Brain microvascular endothelial cell (primary cell): ENCODE measurements at regions not wholly inside any gene's neighbourhood (a gene's known extent, or its start where the extent isn't known, plus 50 kb on each side); places are given as distances from the start of the nearest gene placed in this dataset.

Experiments used
- DNase-seq: peaks from one replicate; pipeline ENCODE4 v3.0.0-alpha.2; 2020
- H3K27ac ChIP-seq: fragments of 250-450 bp; sonication (Bioruptor Pico); 2 replicates; pipeline ENCODE4 v1.5.1; 2020; ENCODE audit warnings: mild to moderate bottlenecking, moderate library complexity
- H3K27me3 ChIP-seq: fragments of 250-450 bp; sonication (Bioruptor Pico); replicated peaks from 2 replicates; pipeline ENCODE4 v1.5.1; 2020; ENCODE audit warnings: mild to moderate bottlenecking
- H3K36me3 ChIP-seq: fragments of 250-450 bp; sonication (Bioruptor Pico); replicated peaks from 2 replicates; pipeline ENCODE4 v1.5.1; 2020; ENCODE audit warnings: mild to moderate bottlenecking
- H3K4me3 ChIP-seq: 2 replicates; pipeline ENCODE4 v1.5.1; 2011; ENCODE audit warnings: low read depth, mild to moderate bottlenecking, control low read depth, low read length, moderate library complexity
- in situ Hi-C: cut with HindIII; loops from 2 replicates; pipeline ENCODE4 v1.10.0; 2017; ENCODE audit warnings: low sequenced_read_pairs, low pct_ligation_motif_present
- TF ChIP-seq, protein P1 (sequence below): IDR thresholded peaks from 2 replicates; pipeline ENCODE4 v1.5.1; 2011; ENCODE audit warnings: low read depth, mild to moderate bottlenecking, moderate library complexity, low read length, control low read depth, inconsistent platforms; ENCODE audit errors: missing control alignments

DNA sequence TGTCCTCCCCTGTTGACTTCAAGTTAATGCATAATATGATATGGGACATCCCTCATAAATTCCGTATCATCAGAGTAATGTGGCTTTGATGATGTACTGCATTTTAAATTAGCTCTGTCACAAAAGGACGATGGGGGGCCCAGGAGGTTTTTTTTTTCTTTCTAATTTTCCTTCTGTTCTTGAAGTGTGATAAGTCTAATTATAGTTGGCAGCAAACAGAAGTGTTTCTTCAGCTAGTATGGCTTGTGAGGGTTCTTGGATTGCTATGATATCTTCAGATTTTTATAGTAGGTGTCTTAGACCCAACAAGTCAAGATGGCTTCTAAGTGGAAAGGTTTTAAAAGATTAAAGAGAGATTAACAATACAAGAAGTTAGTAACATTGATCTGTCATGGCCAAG is 796.2 kb upstream of the RBFOX1 start:
- H3K27ac ChIP-seq, result no peak overlapping the region
- H3K27me3 ChIP-seq, result no peaks in the 10 kb centered on the region
- no peak for DNase-seq
- in situ Hi-C loops, result no loop called here
- H3K36me3 ChIP-seq, result no peaks in the 10 kb centered on the region
- TF ChIP-seq, protein P1, sequence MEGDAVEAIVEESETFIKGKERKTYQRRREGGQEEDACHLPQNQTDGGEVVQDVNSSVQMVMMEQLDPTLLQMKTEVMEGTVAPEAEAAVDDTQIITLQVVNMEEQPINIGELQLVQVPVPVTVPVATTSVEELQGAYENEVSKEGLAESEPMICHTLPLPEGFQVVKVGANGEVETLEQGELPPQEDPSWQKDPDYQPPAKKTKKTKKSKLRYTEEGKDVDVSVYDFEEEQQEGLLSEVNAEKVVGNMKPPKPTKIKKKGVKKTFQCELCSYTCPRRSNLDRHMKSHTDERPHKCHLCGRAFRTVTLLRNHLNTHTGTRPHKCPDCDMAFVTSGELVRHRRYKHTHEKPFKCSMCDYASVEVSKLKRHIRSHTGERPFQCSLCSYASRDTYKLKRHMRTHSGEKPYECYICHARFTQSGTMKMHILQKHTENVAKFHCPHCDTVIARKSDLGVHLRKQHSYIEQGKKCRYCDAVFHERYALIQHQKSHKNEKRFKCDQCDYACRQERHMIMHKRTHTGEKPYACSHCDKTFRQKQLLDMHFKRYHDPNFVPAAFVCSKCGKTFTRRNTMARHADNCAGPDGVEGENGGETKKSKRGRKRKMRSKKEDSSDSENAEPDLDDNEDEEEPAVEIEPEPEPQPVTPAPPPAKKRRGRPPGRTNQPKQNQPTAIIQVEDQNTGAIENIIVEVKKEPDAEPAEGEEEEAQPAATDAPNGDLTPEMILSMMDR, result no peak
- no peak overlapping the region for H3K4me3 ChIP-seq

DNA sequence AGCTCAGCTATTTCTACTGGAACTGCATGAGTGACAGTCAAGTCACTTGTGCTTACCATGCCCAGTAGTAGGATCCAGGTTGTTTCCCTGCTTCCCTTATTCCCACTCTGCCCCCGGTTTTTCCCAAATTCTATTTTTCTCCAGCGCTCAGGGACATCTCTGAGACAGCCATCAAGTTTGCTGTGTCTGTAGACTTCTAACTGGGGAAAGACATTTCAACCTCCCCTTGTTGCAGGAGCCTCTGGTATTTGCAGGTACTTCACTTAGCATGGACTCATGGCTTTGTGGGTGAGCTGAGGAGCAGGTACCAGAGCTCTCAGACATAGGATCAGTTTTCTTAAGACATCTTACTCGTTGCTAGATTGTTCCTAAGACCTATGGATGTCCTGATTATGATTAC is 801.6 kb upstream of the RBFOX1 start:
- no peak overlapping the region for H3K27ac ChIP-seq
- H3K4me3 ChIP-seq, result no peak overlapping the region
- DNase-seq, result no peak
- H3K36me3 ChIP-seq, result no peaks in the 10 kb centered on the region
- TF ChIP-seq, protein P1, result no peak
- H3K27me3 ChIP-seq, result no peaks in the 10 kb centered on the region
- in situ Hi-C loops, result no loop called here

- H3K27me3 ChIP-seq, result no peaks in the 10 kb centered on the region
- H3K36me3 ChIP-seq, result no peaks in the 10 kb centered on the region
- no peak overlapping the region for H3K4me3 ChIP-seq
- TF ChIP-seq, protein P1, result no peak
- H3K27ac ChIP-seq, result no peak overlapping the region
- no peak for DNase-seq
- in situ Hi-C loops, result no loop called here
These were observed 804.4 kb upstream of the RBFOX1 start for GRCh38 chr16:6528217-6528616.

GRCh38 chr16:6527646-6528045 is 805.0 kb upstream of the RBFOX1 start:
- no peak for DNase-seq
- in situ Hi-C loops, result no loop called here
- Histone ChIP-seq H3K27me3 (no peaks in the 10 kb centered on the region), H3K27ac (no peak overlapping the region), H3K36me3 (no peaks in the 10 kb centered on the region), H3K4me3 (no peak overlapping the region)
- TF ChIP-seq, protein P1, result no peak

- DNase-seq, result no peak
- H3K4me3 ChIP-seq, result no peak overlapping the region
- in situ Hi-C loops, result no loop called here
- TF ChIP-seq, protein P1, result no peak
- H3K36me3 ChIP-seq, result no peaks in the 10 kb centered on the region
- H3K27me3 ChIP-seq, result no peaks in the 10 kb centered on the region
- no peak overlapping the region for H3K27ac ChIP-seq
These were observed 808.1 kb upstream of the RBFOX1 start for GRCh38 chr16:6524501-6524900.

DNA sequence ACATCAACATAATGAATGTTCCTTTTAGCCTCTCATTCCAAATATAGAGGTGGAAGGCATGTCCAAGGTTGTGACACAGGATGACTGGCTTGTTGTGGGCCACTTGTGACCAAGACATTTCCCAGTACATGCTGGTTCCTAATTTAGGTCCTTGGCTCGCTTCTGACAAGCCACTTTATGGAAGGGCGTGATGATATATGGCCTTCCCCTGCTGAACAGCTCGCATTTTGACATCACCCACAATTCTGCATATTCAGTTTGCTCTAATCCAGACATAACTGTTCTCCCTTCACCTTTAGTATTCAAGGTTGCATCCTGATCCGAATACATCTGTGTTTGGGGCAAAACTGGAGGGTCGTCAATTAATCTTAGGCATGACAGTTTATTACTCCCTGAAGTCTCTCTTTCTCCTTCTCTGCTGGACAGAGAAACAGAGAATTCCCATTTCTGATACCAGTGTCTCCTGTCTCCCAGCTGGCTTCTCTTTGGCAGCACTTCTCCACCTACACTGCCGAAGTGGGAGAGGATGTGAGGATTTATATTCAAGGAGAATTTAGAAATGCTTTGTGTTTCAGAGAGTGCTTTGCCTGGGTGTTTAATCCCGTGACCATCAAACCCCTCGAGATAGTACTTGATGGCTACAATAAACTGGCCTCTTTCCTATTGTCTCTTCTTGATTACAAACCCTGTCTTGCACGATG is 815.5 kb upstream of the RBFOX1 start:
- in situ Hi-C loops, result no loop called here
- DNase-seq, result no peak
- H3K4me3 ChIP-seq, result no peak overlapping the region
- TF ChIP-seq, protein P1, result no peak
- H3K27ac ChIP-seq, result no peak overlapping the region
- no peaks in the 10 kb centered on the region for H3K36me3 ChIP-seq
- no peaks in the 10 kb centered on the region for H3K27me3 ChIP-seq
